WTC11 (cell line): ENCODE measurements at regions not wholly inside any gene's neighbourhood (a gene's known extent, or its start where the extent isn't known, plus 50 kb on each side); places are given as distances from the start of the nearest gene placed in this dataset.

Experiments
- SP1 ChIP-seq: sonication (generic); formaldehyde crosslinking; conservative IDR thresholded peaks from 2 replicates; pipeline ENCODE4 v1.8.1; 2022; ENCODE audit warnings: missing genetic modification reagents
- TCF7 ChIP-seq: sonication (generic); formaldehyde crosslinking; IDR thresholded peaks from 2 replicates; pipeline ENCODE4 v1.8.0; 2022; ENCODE audit warnings: mild to moderate bottlenecking, low read depth, missing genetic modification reagents, moderate library complexity
- ZNF121 ChIP-seq: sonication (generic); formaldehyde crosslinking; IDR thresholded peaks from 2 replicates; pipeline ENCODE4 v1.8.0; 2023; ENCODE audit warnings: missing genetic modification reagents
- TF ChIP-seq, protein P1 (sequence below): fragments of 200-600 bp; IDR thresholded peaks from 2 replicates; pipeline ENCODE4 v1.8.0; 2022; ENCODE audit warnings: antibody characterized with exemption
- TF ChIP-seq, protein P2 (sequence below): fragments of 250-450 bp; sonication (Bioruptor Pico); IDR thresholded peaks from 2 replicates; pipeline ENCODE4 v1.9.0; 2021; ENCODE audit warnings: mild to moderate bottlenecking, borderline replicate concordance
- TF ChIP-seq, protein P3 (sequence below): sonication (generic); formaldehyde crosslinking; IDR thresholded peaks from 2 replicates; pipeline ENCODE4 v1.8.0; 2022; ENCODE audit warnings: mild to moderate bottlenecking, missing genetic modification reagents
- TF ChIP-seq, protein P4 (sequence below): sonication (generic); formaldehyde crosslinking; IDR thresholded peaks from 2 replicates; pipeline ENCODE4 v1.8.0; 2022; ENCODE audit warnings: mild to moderate bottlenecking, missing genetic modification reagents
- TF ChIP-seq, protein P5 (sequence below): fragments of 250-450 bp; sonication (Bioruptor Pico); conservative IDR thresholded peaks from 2 replicates; pipeline ENCODE4 v1.9.0; 2021; ENCODE audit warnings: mild to moderate bottlenecking

DNA sequence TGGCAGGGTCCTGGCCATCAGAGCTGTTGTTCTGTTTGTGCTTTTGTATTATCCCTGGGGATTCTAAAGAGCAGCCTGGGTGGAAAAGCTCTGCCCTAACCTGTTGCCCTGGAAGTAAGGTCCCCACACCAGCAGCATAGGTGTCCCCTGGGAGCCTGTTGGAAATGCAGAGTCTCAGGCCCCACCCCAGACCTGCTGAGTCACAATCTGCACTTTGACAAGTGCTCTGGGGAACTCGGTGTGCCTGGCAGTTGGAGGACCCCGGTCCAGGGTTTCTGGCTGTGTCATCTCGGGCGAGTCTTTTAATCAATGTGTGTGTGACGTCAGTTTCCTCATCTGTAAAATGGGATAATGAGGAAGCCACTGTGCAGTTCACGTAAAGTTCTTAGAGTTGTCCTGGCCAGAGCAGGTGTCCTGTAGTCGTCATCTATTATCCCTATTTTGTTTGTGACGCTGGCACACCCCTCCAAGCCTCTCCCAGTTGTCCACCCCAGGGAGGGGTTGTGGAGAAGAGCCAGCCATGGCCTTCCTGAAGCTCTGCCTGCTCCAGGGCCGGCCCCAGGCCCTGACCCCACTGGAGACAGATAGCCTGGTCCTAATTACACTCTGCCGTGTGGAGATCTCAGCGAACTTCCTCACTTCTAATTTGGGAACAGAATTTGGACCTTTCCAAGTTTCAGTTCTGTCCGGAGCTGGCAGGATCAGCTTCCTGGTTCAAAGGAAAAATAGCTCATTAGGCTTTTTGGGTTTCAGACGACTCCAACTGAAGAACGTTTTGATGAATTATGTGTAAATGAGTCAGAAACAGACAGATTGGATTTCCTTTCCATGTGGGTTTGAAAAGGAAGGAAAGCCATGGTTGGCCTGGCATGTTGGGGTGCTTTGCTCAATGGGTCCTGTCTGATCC, 295.7 kb upstream of the FOXF1 start:
- no peak for TF ChIP-seq SP1
- no peak for TF ChIP-seq TCF7 (CRISPR knock-in tag)
- TF ChIP-seq, protein P1, sequence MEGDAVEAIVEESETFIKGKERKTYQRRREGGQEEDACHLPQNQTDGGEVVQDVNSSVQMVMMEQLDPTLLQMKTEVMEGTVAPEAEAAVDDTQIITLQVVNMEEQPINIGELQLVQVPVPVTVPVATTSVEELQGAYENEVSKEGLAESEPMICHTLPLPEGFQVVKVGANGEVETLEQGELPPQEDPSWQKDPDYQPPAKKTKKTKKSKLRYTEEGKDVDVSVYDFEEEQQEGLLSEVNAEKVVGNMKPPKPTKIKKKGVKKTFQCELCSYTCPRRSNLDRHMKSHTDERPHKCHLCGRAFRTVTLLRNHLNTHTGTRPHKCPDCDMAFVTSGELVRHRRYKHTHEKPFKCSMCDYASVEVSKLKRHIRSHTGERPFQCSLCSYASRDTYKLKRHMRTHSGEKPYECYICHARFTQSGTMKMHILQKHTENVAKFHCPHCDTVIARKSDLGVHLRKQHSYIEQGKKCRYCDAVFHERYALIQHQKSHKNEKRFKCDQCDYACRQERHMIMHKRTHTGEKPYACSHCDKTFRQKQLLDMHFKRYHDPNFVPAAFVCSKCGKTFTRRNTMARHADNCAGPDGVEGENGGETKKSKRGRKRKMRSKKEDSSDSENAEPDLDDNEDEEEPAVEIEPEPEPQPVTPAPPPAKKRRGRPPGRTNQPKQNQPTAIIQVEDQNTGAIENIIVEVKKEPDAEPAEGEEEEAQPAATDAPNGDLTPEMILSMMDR, result no peak
- TF ChIP-seq ZNF121 (CRISPR knock-in tag), result no peak
- TF ChIP-seq, protein P2, sequence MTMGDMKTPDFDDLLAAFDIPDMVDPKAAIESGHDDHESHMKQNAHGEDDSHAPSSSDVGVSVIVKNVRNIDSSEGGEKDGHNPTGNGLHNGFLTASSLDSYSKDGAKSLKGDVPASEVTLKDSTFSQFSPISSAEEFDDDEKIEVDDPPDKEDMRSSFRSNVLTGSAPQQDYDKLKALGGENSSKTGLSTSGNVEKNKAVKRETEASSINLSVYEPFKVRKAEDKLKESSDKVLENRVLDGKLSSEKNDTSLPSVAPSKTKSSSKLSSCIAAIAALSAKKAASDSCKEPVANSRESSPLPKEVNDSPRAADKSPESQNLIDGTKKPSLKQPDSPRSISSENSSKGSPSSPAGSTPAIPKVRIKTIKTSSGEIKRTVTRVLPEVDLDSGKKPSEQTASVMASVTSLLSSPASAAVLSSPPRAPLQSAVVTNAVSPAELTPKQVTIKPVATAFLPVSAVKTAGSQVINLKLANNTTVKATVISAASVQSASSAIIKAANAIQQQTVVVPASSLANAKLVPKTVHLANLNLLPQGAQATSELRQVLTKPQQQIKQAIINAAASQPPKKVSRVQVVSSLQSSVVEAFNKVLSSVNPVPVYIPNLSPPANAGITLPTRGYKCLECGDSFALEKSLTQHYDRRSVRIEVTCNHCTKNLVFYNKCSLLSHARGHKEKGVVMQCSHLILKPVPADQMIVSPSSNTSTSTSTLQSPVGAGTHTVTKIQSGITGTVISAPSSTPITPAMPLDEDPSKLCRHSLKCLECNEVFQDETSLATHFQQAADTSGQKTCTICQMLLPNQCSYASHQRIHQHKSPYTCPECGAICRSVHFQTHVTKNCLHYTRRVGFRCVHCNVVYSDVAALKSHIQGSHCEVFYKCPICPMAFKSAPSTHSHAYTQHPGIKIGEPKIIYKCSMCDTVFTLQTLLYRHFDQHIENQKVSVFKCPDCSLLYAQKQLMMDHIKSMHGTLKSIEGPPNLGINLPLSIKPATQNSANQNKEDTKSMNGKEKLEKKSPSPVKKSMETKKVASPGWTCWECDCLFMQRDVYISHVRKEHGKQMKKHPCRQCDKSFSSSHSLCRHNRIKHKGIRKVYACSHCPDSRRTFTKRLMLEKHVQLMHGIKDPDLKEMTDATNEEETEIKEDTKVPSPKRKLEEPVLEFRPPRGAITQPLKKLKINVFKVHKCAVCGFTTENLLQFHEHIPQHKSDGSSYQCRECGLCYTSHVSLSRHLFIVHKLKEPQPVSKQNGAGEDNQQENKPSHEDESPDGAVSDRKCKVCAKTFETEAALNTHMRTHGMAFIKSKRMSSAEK, result no peak
- TF ChIP-seq, protein P3, sequence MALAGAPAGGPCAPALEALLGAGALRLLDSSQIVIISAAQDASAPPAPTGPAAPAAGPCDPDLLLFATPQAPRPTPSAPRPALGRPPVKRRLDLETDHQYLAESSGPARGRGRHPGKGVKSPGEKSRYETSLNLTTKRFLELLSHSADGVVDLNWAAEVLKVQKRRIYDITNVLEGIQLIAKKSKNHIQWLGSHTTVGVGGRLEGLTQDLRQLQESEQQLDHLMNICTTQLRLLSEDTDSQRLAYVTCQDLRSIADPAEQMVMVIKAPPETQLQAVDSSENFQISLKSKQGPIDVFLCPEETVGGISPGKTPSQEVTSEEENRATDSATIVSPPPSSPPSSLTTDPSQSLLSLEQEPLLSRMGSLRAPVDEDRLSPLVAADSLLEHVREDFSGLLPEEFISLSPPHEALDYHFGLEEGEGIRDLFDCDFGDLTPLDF (CRISPR knock-in tag), result no peak
- TF ChIP-seq, protein P4, sequence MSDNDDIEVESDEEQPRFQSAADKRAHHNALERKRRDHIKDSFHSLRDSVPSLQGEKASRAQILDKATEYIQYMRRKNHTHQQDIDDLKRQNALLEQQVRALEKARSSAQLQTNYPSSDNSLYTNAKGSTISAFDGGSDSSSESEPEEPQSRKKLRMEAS (CRISPR knock-in tag), result no peak
- TF ChIP-seq, protein P5, sequence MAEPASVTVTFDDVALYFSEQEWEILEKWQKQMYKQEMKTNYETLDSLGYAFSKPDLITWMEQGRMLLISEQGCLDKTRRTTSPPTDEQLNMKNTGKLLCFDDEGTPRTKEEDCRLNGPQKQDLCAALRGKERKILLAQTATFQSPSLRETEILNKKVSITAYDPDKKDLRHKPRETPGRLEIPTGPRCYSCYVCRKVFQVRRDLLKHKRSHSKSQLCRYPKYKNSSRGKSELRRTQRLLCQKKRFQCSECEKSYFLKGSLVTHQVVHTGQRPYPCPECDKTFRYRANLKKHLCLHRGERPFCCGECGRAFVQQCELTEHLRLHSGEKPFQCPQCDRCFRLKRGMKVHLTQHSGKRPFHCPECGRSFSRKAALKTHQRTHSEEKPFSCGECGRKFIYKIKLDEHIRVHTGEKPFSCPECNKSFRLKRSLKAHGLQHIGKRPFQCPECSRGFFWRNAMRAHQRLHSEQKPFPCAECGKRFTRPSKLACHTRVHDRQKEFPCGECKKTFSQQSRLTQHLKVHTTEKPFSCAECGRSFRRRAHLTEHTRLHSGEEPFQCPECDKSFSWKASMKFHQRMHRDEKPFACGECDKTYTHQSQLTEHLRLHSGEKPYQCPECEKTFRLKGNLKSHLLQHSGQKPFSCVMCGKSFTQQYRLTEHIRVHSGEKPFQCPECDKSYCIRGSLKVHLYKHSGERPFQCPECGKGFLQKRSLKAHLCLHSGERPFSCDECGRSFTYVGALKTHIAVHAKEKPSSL, result no peak
